Uterus (tissue), 3 donors: ENCODE measurements at regions not wholly inside any gene's neighbourhood (a gene's known extent, or its start where the extent isn't known, plus 50 kb on each side); places are given as distances from the start of the nearest gene placed in this dataset.

Source experiments
- DNase-seq, 2 donors: peaks; one replicate each; pipeline ENCODE4 v3.0.0-alpha.2; 2019 to 2020
- H3K27ac ChIP-seq, 2 donors: fragments of 200-600 bp; sonication (generic); 1 replicate in 1 of 2; 2 replicates in 1 of 2; pipeline ENCODE4 v1.5.1; 2016 to 2018
- H3K27me3 ChIP-seq, 2 donors: fragments of 200-600 bp; sonication (generic); one replicate each; pipeline ENCODE4 v1.5.1; 2018 to 2019; ENCODE audit warnings: control low read depth in 1 of 2
- H3K36me3 ChIP-seq, 2 donors: fragments of 200-600 bp; sonication (generic); one replicate each; pipeline ENCODE4 v1.5.1; 2019; ENCODE audit warnings: control low read depth in 1 of 2
- H3K4me1 ChIP-seq, 2 donors: fragments of 200-600 bp; sonication (generic); one replicate each; pipeline ENCODE4 v1.5.1; 2018 to 2019; ENCODE audit warnings: control low read depth in 1 of 2
- H3K4me3 ChIP-seq, 2 donors: fragments of 200-600 bp; sonication (generic); 1 replicate in 1 of 2; 2 replicates in 1 of 2; pipeline ENCODE4 v1.5.1; 2018 to 2019; ENCODE audit warnings: mild to moderate bottlenecking in 1 of 2
- H3K9me3 ChIP-seq, 2 donors: fragments of 200-600 bp; sonication (generic); one replicate each; pipeline ENCODE4 v1.5.1; 2019; ENCODE audit warnings: control low read depth in 1 of 2
- POLR2A ChIP-seq, 2 donors: fragments of 450-650 bp; IDR thresholded peaks; one replicate each; pipeline ENCODE4 v1.6.1; 2016; ENCODE audit warnings: antibody characterized with exemption in 2 of 2, mild to moderate bottlenecking in 1 of 2, moderate library complexity in 1 of 2
- intact Hi-C: fragments of 100-400 bp; cut with DNase I; formaldehyde crosslinking; loops from one replicate; pipeline ENCODE4 v1.15.1; 2023; ENCODE audit warnings: low total_unique reads
- TF ChIP-seq, protein P1 (sequence below), 4 experiments: fragments of 200-600 bp in 2 of 4; fragments of 450-650 bp in 2 of 4; sonication (generic) in 2 of 4; IDR thresholded peaks; one replicate each; pipeline ENCODE4 v1.5.1; 2016 to 2019; ENCODE audit warnings: antibody characterized with exemption in 4 of 4, mild to moderate bottlenecking in 2 of 4, moderate library complexity in 1 of 4
- donor health status: DM: yes; HTN: yes; CAD: no.

DNA sequence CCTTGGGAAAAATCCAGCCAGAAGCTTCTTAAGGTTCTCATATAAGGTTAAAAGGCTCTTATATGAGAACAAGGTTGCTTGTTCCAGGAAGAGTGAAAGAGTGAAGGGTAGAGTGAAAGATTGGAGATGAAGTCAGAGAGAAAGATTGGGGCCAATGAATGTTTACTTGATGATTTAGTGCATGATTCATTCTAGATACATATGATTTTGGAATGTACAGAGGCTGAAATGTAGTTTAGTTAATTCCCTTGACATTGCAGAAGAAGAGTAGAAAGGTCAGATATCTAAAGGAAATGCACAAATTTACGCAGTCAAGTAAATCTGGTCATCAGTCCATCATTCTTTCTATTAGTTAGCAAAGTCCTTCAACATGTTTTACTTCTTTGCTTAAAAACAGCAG, 619.8 kb upstream of the ZNF717 start:
- intact Hi-C loops = no loop called here
- Histone ChIP-seq H3K27ac (no peak overlapping the region), H3K4me1 (no peaks in the 10 kb centered on the region), H3K4me3 (no peak overlapping the region), H3K27me3 (no peaks in the 10 kb centered on the region), H3K36me3 (no peaks in the 10 kb centered on the region), H3K9me3 (no peaks in the 10 kb centered on the region)
- no peak for TF ChIP-seq POLR2A (IDR thresholded peaks at IDR 0.05)
- TF ChIP-seq, protein P1, sequence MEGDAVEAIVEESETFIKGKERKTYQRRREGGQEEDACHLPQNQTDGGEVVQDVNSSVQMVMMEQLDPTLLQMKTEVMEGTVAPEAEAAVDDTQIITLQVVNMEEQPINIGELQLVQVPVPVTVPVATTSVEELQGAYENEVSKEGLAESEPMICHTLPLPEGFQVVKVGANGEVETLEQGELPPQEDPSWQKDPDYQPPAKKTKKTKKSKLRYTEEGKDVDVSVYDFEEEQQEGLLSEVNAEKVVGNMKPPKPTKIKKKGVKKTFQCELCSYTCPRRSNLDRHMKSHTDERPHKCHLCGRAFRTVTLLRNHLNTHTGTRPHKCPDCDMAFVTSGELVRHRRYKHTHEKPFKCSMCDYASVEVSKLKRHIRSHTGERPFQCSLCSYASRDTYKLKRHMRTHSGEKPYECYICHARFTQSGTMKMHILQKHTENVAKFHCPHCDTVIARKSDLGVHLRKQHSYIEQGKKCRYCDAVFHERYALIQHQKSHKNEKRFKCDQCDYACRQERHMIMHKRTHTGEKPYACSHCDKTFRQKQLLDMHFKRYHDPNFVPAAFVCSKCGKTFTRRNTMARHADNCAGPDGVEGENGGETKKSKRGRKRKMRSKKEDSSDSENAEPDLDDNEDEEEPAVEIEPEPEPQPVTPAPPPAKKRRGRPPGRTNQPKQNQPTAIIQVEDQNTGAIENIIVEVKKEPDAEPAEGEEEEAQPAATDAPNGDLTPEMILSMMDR (IDR thresholded peaks at IDR 0.05) = no peak
- no peak for DNase-seq

DNA sequence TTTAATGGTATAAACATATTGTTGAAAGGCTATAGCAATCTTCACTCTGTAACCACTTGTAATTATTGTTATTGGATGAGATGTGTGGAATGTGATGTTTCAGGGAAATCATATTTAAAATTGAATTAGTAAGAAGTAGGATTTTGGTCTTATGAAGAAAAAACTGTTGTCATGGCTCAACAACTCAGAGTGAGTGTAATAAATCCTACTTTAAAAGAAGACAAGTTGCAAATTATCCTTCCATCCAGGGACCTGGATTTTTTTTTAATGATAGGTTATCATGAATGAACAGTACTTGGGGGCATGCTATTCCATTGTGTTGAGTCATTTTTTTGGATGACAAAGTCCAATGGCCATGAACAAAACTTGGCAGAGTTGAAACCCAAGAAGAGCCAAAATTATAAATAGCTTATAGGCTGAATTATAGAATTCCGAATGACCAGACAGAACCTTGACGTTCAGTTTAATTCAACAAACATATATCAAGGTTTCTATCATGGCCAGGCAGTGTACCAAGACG, 625.5 kb upstream of the ZNF717 start:
- TF ChIP-seq POLR2A (IDR thresholded peaks at IDR 0.05) = no peak
- no peak for DNase-seq
- Histone ChIP-seq H3K4me3 (no peak overlapping the region), H3K27me3 (no peaks in the 10 kb centered on the region), H3K36me3 (no peaks in the 10 kb centered on the region), H3K9me3 (no peaks in the 10 kb centered on the region), H3K4me1 (no peaks in the 10 kb centered on the region), H3K27ac (no peak overlapping the region)
- intact Hi-C loops = no loop called here

DNA sequence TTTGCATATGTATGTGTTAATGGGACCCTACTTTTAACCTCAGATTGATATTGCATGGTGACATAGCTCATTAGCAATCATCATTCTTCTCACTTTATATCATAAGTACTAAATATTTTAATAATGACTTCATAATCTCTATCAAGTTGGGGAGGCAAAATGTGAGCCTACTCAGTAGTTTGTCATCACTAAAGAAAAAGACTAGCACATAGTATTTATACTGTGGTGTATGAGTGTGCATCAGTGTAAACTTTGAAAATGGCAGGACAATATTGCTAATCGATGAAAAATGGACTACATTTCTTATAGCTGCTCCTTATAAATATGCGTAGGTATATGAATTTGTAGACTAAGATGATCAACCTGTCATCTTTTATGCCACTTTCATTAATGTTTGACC, 624.5 kb upstream of the ROBO2 start:
- Histone ChIP-seq H3K4me1 (no peaks in the 10 kb centered on the region), H3K27me3 (no peaks in the 10 kb centered on the region), H3K27ac (no peak overlapping the region), H3K36me3 (no peaks in the 10 kb centered on the region), H3K4me3 (no peak overlapping the region), H3K9me3 (no peaks in the 10 kb centered on the region)
- TF ChIP-seq, protein P1 (IDR thresholded peaks at IDR 0.05) = no peak
- TF ChIP-seq POLR2A (IDR thresholded peaks at IDR 0.05) = no peak
- no peak for DNase-seq
- intact Hi-C loops = no loop called here

DNA sequence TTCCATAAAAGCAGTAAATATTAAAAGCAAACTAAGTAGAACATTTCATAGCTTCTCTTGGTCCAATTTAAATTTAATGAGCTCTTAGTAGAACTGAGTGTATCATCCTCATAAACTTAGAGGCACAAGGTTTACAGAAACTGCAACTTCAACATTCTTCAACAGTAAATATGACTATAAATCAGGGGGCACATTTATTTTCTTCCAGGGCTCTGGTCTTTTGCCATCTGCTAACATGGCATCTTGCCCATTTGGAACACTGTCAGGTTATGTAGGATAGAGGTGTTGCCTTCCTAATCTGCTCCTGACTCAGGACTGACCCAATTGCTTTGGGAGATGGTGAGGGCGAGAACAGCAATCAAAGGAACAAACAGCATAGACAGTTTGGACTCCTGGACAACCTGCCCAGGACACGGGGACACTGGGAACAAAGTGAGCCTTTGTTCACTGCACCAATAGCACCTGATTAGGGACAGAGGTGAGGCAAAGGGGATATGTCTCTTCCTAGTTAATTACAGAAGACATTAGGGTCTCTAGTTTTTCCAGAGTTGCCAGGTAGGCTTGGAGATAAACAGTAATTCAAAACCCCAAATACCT, 610.2 kb upstream of the ROBO2 start:
- H3K4me1 ChIP-seq = no peaks in the 10 kb centered on the region
- H3K27ac ChIP-seq = no peak overlapping the region
- no peaks in the 10 kb centered on the region for H3K9me3 ChIP-seq
- TF ChIP-seq, protein P1 (IDR thresholded peaks at IDR 0.05) = no peak
- no peak for TF ChIP-seq POLR2A (IDR thresholded peaks at IDR 0.05)
- DNase-seq = no peak
- H3K36me3 ChIP-seq = no peaks in the 10 kb centered on the region
- no peaks in the 10 kb centered on the region for H3K27me3 ChIP-seq
- no peak overlapping the region for H3K4me3 ChIP-seq
- intact Hi-C loops = no loop called here

DNA sequence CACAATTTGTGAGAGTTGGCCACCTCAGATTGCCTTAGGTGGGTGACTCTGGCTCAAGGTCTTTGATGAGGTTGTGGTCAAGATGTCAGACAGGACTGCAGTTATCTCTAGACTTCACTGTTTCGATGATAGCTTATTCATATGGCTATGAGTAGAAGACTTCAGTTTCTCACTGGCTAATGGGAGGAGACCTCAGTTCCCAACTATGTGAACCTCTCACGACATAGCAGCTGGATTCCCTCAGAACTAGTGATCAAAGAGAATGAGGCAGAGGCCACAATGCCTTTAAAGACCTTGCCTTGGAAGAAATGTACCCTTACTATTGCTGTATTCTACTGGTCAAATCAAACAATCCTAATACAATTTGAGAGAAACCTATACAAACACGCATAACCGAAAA, 607.5 kb upstream of the ROBO2 start:
- intact Hi-C loops = no loop called here
- Histone ChIP-seq H3K4me3 (no peak overlapping the region), H3K4me1 (no peaks in the 10 kb centered on the region), H3K36me3 (no peaks in the 10 kb centered on the region), H3K27ac (no peak overlapping the region), H3K27me3 (no peaks in the 10 kb centered on the region), H3K9me3 (no peaks in the 10 kb centered on the region)
- TF ChIP-seq, protein P1 (IDR thresholded peaks at IDR 0.05) = no peak
- no peak for TF ChIP-seq POLR2A (IDR thresholded peaks at IDR 0.05)
- DNase-seq = no peak

DNA sequence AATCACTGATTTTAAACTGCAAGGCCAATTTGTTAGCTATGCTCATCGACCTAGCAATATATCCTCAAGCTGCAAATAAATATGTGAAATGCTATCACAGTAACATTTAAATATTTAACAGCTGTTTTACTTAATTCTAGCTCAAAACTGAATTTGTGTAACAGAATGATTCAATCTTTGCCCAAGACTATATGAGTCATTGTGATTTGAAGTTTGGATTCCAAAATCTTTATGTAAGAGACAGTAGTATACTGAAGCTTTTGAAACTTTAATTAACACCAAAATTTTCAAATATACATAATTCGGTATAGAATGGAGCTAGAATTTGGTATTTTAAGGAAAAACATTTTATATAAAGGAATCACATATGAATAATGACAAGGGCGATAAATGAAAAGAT, 603.0 kb upstream of the ROBO2 start:
- intact Hi-C loops = no loop called here
- no peaks in the 10 kb centered on the region for H3K27me3 ChIP-seq
- DNase-seq = no peak
- no peaks in the 10 kb centered on the region for H3K4me1 ChIP-seq
- no peaks in the 10 kb centered on the region for H3K9me3 ChIP-seq
- no peak overlapping the region for H3K27ac ChIP-seq
- H3K36me3 ChIP-seq = no peaks in the 10 kb centered on the region
- TF ChIP-seq, protein P1 (IDR thresholded peaks at IDR 0.05) = no peak
- H3K4me3 ChIP-seq = no peak overlapping the region
